DMS53 treated with DMSO at 0.1 percent for 48 hours (cell line): ENCODE measurements at regions not wholly inside any gene's neighbourhood (a gene's known extent, or its start where the extent isn't known, plus 50 kb on each side); places are given as distances from the start of the nearest gene placed in this dataset.

ENCODE experiments used
- DNase-seq: peaks from one replicate; lab custom pipeline; 2025; ENCODE audit not compliant: unreplicated experiment; lab: John Stamatoyannopoulos, UW

DNA sequence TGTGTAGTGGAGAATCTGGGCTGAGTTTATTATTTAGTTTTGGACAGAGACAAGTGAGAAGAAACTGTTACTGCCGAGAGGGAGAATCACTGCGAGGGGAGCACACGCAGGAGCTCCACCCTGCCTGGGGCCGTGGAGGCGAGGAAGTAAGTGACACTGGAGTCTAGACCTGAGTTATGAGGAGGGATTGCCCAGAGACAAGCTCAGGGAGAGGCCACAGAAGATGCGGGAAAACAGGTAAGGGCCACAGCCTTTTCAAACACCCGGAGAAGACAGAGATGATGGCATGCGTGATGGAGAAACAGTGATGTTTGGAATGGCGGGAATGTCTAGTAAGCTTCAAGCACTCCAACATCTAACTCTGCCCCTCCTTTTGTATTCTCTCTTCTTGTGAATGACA, 84.1 kb downstream of the TNFSF11 start:
- no peak for DNase-seq

GRCh38 chr13:42660333-42660965, 86.5 kb downstream of the TNFSF11 start:
- no peak for DNase-seq

DNA sequence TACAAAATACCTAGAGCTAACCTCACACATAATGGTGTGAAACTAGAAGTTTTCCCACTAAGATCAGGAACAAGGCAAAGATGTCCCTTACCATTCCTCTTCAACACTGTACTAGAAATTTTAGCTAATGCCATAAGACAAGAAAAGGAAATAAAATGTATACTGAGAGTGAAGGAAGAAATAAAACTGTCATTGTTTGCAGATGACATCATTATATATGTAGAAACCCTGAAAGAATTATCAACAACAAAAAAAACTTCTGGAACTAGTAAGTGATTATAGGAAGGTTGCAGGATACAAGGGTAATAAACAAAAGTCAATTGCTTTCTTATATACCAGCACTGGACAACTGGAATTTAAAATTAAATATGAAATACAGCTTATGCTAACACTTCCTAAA, 93.7 kb downstream of the TNFSF11 start:
- DNase-seq: no peak

- DNase-seq: no peak
Observed at GRCh38 chr13:42671502-42671901, 97.5 kb downstream of the TNFSF11 start.

GRCh38 chr13:42673677-42674076, 99.7 kb downstream of the TNFSF11 start:
- DNase-seq: no peak

DNA sequence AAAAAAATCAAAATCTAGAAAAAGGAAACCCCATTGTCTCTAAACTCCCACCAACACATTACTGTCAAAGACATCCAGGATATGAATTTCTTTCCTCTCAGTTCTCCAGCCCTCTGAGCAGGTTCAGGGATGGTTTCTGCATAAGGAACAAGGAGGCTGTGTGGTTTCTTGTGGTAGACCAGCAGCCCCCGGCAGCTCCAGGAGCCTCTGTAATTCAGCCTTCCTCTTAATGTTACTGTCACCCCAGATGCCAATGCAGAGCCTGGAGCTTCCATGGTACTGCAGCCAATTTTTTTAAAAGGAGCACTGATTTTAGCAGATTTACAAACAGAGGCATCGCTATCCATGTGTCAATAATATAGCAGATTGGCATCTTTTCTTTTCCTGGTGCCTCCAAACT, 100.6 kb upstream of the FAM216B start:
- DNase-seq: no peak

DNA sequence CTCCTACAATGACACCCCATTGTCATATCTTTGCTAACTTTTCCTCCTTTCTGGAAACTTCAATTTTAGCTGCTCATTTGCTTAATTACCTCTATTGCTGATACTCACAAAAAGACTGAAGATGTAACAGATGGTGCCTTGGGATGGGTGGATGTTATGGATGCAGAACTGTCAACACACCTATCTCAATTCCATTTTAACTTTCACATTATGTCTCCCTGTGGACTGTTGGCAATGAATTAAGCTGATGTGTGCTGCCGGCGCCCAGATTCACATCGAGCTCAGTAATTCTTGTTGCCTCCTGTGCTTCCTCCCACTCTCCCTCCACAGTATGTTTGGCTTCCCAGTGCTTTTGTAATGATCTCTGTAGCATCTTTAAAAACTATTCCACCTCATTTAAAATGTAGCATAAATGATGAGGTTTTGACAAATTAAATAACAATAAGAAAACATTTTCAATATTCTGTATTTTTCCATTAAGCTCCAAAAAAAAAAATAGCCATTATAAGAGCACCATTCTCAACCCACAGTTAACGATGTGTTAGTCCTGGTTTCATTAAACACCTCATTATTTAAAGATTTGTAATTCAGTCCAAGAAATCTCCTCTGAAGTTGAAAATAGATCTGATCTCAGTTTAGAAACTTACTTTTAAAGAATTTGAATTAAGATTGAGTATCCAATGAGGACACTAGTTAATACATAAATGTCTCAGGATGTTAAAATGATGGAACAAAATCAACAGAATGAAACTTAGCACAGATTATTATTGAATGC, 99.9 kb upstream of the FAM216B start:
- no peak for DNase-seq

DNA sequence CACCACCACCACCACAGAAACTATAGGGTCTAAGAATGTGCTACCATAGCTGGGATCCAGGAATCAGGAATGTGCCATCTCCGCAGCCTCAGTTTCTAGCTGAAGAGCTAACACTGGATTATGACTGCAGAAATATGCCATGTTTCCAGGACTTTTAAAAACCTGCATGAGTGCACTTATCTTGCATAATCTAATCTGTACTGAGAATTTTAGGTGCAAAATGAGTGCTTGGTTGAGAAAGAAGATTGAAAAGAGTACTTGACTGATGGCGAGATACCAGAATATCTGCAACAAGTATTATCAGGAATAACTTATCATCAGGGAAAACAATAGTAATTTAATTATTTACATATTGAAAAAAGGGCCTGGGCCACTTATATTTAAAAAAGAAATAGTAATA, 97.2 kb upstream of the FAM216B start:
- no peak for DNase-seq

- DNase-seq: no peak
Observed at GRCh38 chr13:42685751-42686150, 95.6 kb upstream of the FAM216B start.

GRCh38 chr13:42686165-42686564, 95.2 kb upstream of the FAM216B start:
- DNase-seq: no peak

- DNase-seq: no peak
Observed at GRCh38 chr13:42688821-42689220, 92.6 kb upstream of the FAM216B start.

- DNase-seq: no peak
Observed at GRCh38 chr13:42696191-42696590, 85.2 kb upstream of the FAM216B start.

DNA sequence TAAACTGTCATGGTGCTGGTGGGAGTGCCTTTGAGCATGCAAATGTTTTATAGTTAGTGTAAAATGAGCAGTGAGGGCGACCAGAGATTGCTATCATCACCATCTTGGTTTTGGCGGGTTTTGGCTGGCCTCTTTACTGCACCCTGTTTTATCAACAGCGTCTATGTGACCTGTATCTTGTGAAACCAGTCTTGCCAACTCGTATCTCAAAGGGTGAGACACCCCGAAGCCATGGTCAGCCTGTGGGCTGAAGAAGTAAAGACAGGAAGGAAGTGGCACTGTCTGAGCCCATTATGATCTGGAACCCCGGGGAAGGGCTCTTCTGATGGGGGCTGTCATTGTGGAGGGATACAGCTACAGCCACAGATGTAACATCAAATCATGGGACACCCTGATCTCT, 81.5 kb upstream of the FAM216B start:
- DNase-seq: no peak

- DNase-seq: no peak
Observed at GRCh38 chr13:42702716-42703115, 78.7 kb upstream of the FAM216B start.

- DNase-seq: no peak
Observed at GRCh38 chr13:42703740-42704139, 77.6 kb upstream of the FAM216B start.

DNA sequence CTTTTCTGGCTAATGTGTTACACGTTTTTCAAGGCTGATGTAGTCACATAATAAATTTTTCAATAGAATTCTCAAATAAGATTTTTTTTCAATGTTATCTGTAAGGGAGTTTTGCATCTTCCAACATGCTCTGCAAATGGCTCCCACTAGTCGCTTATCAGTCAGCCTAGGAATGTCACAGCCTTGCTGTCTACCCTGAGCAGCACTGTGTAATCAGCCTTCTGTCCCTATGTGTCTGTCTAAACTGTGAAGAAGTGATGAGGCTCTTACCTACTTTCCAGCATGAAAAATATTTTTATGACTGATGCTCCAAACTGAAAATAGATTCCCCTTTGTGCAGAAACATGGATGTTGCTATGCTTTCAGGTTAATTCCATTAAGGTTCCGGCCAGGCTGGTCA, 75.1 kb upstream of the FAM216B start:
- DNase-seq: no peak

- DNase-seq: no peak
Observed at GRCh38 chr13:42707048-42707447, 74.3 kb upstream of the FAM216B start.

DNA sequence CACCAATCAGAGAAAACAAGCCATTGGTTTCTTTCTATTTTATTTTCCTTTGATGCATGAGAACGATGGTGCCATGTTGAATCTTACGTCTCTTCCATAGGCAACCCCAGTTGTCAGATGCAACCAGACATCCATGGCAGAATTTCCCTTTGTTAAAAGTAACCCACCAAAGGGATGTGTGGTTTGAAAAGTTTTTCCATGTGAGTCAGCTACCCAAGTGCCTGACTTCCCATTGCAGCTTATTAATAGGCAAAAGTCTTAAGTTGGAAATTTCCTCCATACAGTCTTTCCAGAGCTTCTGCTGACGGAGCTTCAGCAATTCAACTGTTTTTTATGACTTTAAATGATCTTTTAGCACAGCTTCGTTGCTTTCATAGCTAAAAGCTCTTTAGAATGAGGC, 73.8 kb upstream of the FAM216B start:
- no peak for DNase-seq

GRCh38 chr13:42708391-42708790, 73.0 kb upstream of the FAM216B start:
- no peak for DNase-seq

- DNase-seq: no peak
Observed at GRCh38 chr13:42709276-42709675, 72.1 kb upstream of the FAM216B start.

- DNase-seq: no peak
Observed at GRCh38 chr13:42715909-42716308, 65.5 kb upstream of the FAM216B start.

DNA sequence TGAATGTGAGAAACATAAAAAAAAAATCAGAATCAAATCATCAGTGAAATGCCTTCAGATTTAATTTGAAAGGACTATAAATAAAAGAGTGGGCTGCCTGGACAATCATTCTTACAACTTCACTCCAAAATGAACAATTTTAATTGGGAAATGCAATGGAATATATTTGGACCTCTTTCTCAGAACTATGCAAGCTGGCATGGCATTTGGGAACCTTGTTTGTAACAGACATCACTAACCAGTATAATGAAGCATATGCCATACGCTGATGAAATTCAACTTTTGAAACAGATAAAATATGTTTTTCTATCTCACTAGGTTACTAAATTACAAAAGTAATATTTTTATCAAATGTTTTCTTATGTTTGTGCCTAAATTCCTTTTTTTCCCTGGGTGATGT, 64.2 kb upstream of the FAM216B start:
- DNase-seq: no peak
